ENCODE measurements at regions not wholly inside any gene's neighbourhood (a gene's known extent, or its start where the extent isn't known, plus 50 kb on each side); places are given as distances from the start of the nearest gene placed in this dataset.

DNA sequence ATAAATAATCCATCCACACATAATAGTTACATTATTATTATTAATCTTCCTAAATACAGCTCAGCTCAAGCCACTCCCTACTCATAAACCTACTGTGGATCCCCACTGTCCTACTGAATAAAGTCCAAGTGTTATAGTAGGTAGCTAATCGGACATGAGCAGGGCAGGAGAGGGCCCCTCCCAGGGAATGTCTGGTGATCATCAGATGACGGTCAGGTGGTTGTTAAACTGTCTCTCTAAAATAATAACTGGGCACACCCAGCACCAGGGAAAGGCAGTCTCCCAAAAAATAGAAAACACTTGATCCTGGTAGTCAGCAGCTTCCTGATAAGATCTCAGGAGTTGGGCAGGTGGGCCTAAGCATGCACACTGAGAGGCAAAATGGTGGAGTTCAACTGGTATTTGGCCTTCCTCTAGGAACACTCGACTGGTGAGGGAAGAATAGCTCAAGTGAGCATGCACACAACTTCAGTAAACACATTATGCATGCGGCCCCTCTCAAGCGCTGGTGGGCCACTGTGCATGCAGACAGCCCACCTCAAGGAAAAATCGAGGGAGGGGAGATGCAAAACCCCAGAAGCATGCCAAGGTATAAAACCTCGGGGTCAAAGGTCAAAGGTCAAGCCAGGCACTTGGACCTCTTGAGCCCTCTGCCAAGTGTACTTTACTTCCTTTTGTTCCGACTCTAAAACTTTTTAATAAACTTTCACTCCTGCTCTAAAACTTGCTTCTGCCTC lies 65.0 kb downstream of the LRRC32 start:
- TF ChIP-seq POLR2A (IDR thresholded peaks at IDR 0.05; ENCODE audit: low read depth, low read length) (no peak), GATA2 (IDR thresholded peaks at IDR 0.05; ENCODE audit: insufficient read depth, insufficient read length, low read depth, low read length) (no peak), JUN (IDR thresholded peaks at IDR 0.05; ENCODE audit: borderline replicate concordance, insufficient read depth, insufficient read length, low read depth) (no peak)
- TF ChIP-seq, protein P1, sequence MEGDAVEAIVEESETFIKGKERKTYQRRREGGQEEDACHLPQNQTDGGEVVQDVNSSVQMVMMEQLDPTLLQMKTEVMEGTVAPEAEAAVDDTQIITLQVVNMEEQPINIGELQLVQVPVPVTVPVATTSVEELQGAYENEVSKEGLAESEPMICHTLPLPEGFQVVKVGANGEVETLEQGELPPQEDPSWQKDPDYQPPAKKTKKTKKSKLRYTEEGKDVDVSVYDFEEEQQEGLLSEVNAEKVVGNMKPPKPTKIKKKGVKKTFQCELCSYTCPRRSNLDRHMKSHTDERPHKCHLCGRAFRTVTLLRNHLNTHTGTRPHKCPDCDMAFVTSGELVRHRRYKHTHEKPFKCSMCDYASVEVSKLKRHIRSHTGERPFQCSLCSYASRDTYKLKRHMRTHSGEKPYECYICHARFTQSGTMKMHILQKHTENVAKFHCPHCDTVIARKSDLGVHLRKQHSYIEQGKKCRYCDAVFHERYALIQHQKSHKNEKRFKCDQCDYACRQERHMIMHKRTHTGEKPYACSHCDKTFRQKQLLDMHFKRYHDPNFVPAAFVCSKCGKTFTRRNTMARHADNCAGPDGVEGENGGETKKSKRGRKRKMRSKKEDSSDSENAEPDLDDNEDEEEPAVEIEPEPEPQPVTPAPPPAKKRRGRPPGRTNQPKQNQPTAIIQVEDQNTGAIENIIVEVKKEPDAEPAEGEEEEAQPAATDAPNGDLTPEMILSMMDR (IDR thresholded peaks at IDR 0.05; ENCODE audit: extremely low read depth in 1 of 2, insufficient read depth in 1 of 2, low read depth in 1 of 2, low read length in 2 of 2) = no peak

All from endothelial cell of umbilical vein (primary cell).